NCI-H1930 (cell line): ENCODE measurements at regions not wholly inside any gene's neighbourhood (a gene's known extent, or its start where the extent isn't known, plus 50 kb on each side); places are given as distances from the start of the nearest gene placed in this dataset.
A peak's percentile ranks its signal among the peaks of the same experiment; 100 is the strongest.

Experiments
- DNase-seq, 2 experiments: peaks; one replicate each; lab custom pipeline; 2025; lab: John Stamatoyannopoulos, UW

DNA sequence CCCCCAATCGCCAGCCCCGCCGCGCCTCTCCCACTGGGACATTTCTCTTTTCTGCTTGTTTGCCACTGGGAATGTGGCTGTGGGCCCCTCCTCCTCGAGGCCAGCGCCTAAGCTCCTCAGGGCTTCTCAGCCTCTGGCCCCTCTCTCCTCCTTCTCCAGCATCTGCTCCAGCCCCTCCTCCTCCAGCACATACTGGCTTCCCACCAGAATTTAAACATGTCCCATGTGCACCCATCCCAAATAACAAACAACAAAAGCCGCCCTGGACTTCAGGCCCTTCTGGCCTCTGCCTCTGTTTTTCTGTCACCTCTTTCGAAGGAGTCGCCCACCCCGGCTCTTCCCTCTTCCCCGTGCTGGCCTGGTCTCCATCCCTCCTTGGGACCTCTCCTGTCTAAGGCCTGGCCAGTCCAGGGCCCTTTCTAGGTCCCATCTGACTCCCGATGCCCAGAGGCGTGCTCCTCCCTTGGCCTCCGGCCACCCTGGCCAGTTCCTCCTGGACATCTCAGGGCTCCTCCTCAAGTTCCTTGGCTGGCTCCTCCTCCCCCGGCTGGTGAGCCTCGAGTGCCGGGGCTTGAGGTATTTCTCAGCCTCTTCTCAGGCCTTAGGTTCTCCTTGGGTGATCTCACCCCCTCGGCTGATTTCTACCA, 94.6 kb upstream of the SLC6A6 start:
- DNase-seq, result no peak

- DNase-seq, result no peak
Observed at GRCh38 chr3:14311729-14312128, 90.7 kb upstream of the SLC6A6 start.

DNA sequence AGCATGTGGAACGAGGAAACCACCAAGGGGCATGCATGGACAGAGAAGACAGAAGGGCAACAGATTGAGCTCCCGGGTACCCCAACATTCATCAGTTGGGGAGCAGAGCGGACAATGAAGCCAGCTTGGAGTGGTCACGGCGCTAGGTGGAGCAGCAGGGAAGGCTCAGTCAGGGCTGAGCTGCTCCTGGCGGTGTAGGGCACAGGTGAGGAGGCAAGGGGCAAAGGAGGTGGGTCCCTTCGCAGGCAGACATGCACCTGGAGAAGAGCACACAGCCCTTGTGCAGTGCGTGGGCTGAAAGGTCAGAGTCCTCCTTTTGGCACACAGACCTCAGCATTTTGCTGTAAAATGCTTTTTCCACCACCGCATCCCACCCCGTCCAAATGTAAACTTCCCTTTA, 90.0 kb upstream of the SLC6A6 start:
- DNase-seq, result no peak

GRCh38 chr3:14317057-14317553, 85.3 kb upstream of the SLC6A6 start:
- no peak for DNase-seq

GRCh38 chr3:14318646-14319045, 83.8 kb upstream of the SLC6A6 start:
- DNase-seq, result no peak

GRCh38 chr3:14319654-14320182, 82.7 kb upstream of the SLC6A6 start:
- peak in 1 of 2 experiments; percentile 8 for DNase-seq

GRCh38 chr3:14320219-14320618, 82.2 kb upstream of the SLC6A6 start:
- no peak for DNase-seq

DNA sequence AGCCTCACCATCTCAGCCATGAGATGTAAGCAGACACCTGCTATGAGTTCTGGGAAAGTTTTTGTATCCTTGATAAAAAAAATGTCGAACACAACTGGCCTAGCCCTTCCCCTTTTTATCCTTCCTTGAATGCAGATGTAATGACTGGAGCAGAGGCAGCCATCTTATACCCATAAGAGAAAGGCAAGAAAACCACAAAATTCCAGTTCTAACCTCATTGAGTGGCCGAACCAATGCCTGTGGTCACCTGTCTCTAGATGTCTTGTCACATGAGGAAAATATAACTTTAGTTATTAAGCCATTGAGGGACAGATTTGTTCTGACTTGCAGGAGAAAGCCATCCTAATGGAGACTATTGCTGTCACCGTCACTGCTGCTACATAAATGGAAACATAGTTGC, 80.4 kb upstream of the SLC6A6 start:
- no peak for DNase-seq

- DNase-seq, result no peak
Observed at GRCh38 chr3:14322667-14323295, 79.6 kb upstream of the SLC6A6 start.

- no peak for DNase-seq
Observed at GRCh38 chr3:14323401-14324223, 78.8 kb upstream of the SLC6A6 start.

DNA sequence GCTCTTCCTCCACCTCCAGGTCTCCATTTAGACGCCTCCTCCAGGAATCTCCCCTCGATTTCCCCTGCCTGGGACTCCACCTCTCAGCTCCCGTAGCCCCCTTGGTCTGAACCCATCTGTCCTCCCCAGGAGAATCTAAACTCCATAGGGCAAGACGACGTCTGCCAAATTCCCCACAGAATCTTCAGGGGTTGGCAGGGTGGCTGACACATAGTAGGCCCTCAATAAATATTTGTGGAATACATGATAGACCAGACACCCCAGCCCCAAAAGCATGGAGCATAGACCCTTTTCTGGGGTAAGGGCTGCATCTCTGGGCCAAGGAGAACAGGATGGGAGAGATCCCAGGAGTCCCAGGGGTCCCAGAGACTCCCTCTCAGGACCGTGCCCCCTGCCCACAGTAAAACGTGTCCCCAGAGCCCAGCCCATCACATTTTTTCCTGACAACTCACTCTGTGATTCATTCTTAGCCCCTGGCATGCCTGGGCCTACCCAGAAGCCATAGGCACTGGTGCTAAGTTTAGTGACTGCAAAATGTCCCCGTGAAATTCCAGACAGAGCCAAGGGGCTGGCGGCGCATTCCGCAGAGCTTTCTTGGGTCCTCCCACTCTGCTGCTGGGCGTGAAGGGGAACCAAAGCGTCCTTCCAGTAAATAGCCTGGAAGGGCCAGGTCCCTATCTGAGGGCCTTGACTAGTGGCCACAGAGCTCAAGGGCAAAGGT, 78.0 kb upstream of the SLC6A6 start:
- no peak for DNase-seq

GRCh38 chr3:14328422-14328821, 74.0 kb upstream of the SLC6A6 start:
- no peak for DNase-seq

- DNase-seq, result peak; percentile 42
Observed at GRCh38 chr3:14329116-14329830, 73.1 kb upstream of the SLC6A6 start.

DNA sequence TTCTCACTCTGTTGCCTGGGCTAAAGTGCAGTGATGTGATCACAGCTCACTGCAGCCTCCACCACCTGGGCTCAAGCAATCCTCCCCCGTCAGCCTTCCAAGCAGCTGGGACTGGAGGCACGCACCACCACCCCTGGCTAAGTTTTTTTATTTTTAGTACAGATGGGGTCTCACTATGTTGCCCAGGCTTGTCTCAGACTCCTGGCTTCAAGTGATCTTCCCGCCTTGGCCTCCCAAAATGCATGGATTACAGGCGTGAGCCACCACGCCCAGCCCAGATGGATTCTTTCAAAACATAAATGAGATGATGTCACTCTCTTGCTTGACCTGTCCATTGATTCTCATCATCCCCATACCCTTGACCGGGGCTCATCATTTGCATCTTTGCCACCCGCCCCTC, 72.6 kb upstream of the SLC6A6 start:
- DNase-seq, result no peak

GRCh38 chr3:14330508-14330907, 71.9 kb upstream of the SLC6A6 start:
- DNase-seq, result no peak

DNA sequence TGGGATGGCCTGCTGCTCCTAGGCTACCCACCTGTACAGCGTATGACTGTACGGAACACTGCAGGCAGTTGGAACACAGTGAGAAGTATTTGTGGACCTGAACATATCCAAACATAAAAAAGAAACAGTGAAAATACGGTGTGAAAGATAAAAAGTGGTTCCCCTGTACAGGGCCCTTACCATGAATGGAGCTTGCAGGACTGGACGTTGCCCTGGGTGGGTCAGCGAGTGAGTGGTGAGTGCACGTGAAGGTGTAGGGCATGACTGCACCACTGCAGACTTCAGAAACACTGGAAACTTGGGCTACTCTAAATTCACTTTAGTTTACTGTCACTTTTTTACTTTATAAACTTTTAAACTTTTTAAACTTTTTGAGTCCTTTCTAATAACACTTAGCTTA, 71.2 kb upstream of the SLC6A6 start:
- no peak for DNase-seq

DNA sequence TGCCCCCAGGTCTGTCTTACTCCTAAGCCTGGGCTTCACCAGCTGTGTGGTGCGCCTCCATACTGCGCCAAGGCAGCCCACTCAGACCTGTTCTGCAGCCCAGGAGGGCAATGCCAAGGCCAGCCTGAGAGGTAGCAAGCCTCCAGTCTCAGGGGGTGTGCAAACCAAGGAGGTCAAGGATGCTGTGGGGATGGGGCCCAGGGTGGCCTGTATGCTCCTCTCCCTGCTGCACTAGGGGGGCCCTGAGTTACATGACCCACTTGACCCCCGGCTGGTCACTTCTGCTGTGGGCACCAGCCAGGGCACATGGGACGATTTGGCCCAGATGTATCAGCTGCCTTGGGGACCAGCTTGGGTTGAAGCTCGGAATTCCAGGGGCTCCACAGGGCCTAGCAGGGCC, 70.0 kb upstream of the SLC6A6 start:
- no peak for DNase-seq

- no peak for DNase-seq
Observed at GRCh38 chr3:14333215-14333614, 69.2 kb upstream of the SLC6A6 start.

- DNase-seq, result no peak
Observed at GRCh38 chr3:14333621-14334020, 68.8 kb upstream of the SLC6A6 start.

DNA sequence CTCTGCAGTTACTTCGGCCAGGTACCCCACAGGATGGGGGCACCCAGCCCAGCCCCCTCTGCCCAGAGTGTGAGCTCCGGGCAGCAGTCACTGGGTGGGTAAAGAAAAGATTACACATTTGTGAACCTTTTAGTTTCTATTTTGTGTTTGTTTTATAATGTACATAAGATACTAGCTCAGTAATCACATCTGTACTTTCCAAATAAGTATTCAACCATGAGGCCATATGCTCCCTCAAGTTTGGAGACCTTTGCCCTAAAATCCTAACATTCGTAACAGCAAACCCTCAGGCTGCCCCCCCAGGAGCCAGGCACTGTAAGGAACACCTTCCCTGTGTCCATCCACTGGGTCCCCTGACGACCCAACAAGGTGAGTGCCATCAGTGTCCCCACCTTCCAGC, 68.3 kb upstream of the SLC6A6 start:
- DNase-seq, result no peak

- no peak for DNase-seq
Observed at GRCh38 chr3:14334936-14335335, 67.5 kb upstream of the SLC6A6 start.
